A549 (cell line): ENCODE measurements at regions not wholly inside any gene's neighbourhood (a gene's known extent, or its start where the extent isn't known, plus 50 kb on each side); places are given as distances from the start of the nearest gene placed in this dataset.

ENCODE experiments used
- ATAC-seq, 2 experiments: fragments of 200-7000 bp in 1 of 2; fragments of >200 bp in 1 of 2; cut with Nextera tagmentation in 1 of 2; cut with Tn5 transposase in 1 of 2; 3 replicates each; pipeline versions ENCODE4 v1.8.0 to v1.9.1; 2018 to 2020; ENCODE audit warnings: mild to moderate bottlenecking in 1 of 2, moderate library complexity in 1 of 2
- CTCF ChIA-PET: fragments of 300-600 bp; sonication (Branson Sonifier 250); formaldehyde crosslinking; extraction: SDS; loops from one replicate; lab custom pipeline; 2021; ENCODE audit warnings: antibody characterized with exemption, inconsistent platforms; lab: Yijun Ruan, JAX
- POLR2A ChIA-PET: fragments of 350-600 bp; formaldehyde crosslinking; extraction: SDS; loops from one replicate; lab custom pipeline; 2021; ENCODE audit warnings: antibody characterized with exemption, inconsistent platforms; lab: Yijun Ruan, JAX
- DNase-seq, 2 experiments: peaks; one replicate each; pipeline versions ENCODE4 v3.0.0 to v3.0.0-alpha.2; 2011 to 2016; ENCODE audit warnings: low read depth in 1 of 2, low spot score in 1 of 2
- FAIRE-seq: peaks from 2 replicates; lab custom pipeline; 2011; peaks lifted over from hg19 to GRCh38; lab: Jason Lieb, UNC
- H3K27ac ChIP-seq, 2 experiments: fragments of >200 bp; sonication (Bioruptor Twin); formaldehyde crosslinking; 3 replicates each; pipeline ENCODE4 v1.5.1; 2016 to 2017
- H3K4me1 ChIP-seq: fragments of >200 bp; sonication (Bioruptor Twin); formaldehyde crosslinking; 3 replicates; pipeline ENCODE4 v1.6.1; 2016
- H3K4me2 ChIP-seq: fragments of >200 bp; sonication (Bioruptor Twin); formaldehyde crosslinking; 3 replicates; pipeline ENCODE4 v1.6.1; 2016
- H3K4me3 ChIP-seq: fragments of >200 bp; sonication (Bioruptor Twin); formaldehyde crosslinking; 3 replicates; pipeline ENCODE4 v1.5.1; 2016
- H3K9me3 ChIP-seq: fragments of >200 bp; sonication (Bioruptor Twin); formaldehyde crosslinking; 3 replicates; pipeline ENCODE4 v1.6.1; 2016
- BHLHE40 ChIP-seq: IDR thresholded peaks from 2 replicates; pipeline ENCODE4 v1.6.1; 2012; ENCODE audit warnings: low read depth, low read length, inconsistent platforms
- CBX8 ChIP-seq: fragments of 200-600 bp; sonication (generic); IDR thresholded peaks from 2 replicates; pipeline ENCODE4 v1.6.1; 2016
- ELK1 ChIP-seq: fragments of 150-350 bp; IDR thresholded peaks from 2 replicates; pipeline ENCODE4 v1.6.1; 2014; ENCODE audit warnings: low read depth, mild to moderate bottlenecking, low read length
- FOSL2 ChIP-seq, 2 experiments: fragments of 450-650 bp in 1 of 2; fragments of >200 bp in 1 of 2; sonication (Bioruptor Twin) in 1 of 2; formaldehyde crosslinking; IDR thresholded peaks; 2 replicates each; pipeline versions ENCODE4 v1.5.0 to v1.6.1; 2016 to 2020; ENCODE audit warnings: mild to moderate bottlenecking in 1 of 2, moderate library complexity in 1 of 2
- GATA3 ChIP-seq: IDR thresholded peaks from 2 replicates; pipeline ENCODE4 v1.6.1; 2012; ENCODE audit warnings: borderline replicate concordance
- HEYL ChIP-seq: fragments of 250-450 bp; sonication (Bioruptor Pico); IDR thresholded peaks from 2 replicates; pipeline ENCODE4 v1.8.0; 2021; ENCODE audit warnings: mild to moderate bottlenecking, moderate library complexity
- HOXA7 ChIP-seq: fragments of 250-450 bp; sonication (Bioruptor Pico); IDR thresholded peaks from 2 replicates; pipeline ENCODE4 v1.5.0; 2020; ENCODE audit warnings: mild to moderate bottlenecking, moderate library complexity
- KDM1A ChIP-seq: fragments of 200-600 bp; sonication (generic); IDR thresholded peaks from 2 replicates; pipeline ENCODE4 v1.6.1; 2016; ENCODE audit warnings: low read depth, mild to moderate bottlenecking
- KDM5A ChIP-seq: fragments of 200-600 bp; sonication (generic); IDR thresholded peaks from 2 replicates; pipeline ENCODE4 v1.6.1; 2016; ENCODE audit warnings: antibody characterized with exemption, mild to moderate bottlenecking
- MAFK ChIP-seq: fragments of 450-650 bp; IDR thresholded peaks from 2 replicates; pipeline ENCODE4 v1.6.1; 2014; ENCODE audit not compliant: partially characterized antibody
- MAZ ChIP-seq: fragments of 150-350 bp; IDR thresholded peaks from 2 replicates; pipeline ENCODE4 v1.6.1; 2014; ENCODE audit warnings: antibody characterized with exemption, low read depth, low read length, borderline replicate concordance
- MYC ChIP-seq: IDR thresholded peaks from 2 replicates; pipeline ENCODE4 v1.6.1; 2012; ENCODE audit warnings: mild to moderate bottlenecking, inconsistent platforms, low read length, improper control_type of control experiment, borderline replicate concordance
- NR3C1 ChIP-seq: fragments of >200 bp; sonication (Bioruptor Twin); formaldehyde crosslinking; IDR thresholded peaks from 3 replicates; pipeline ENCODE4 v1.6.1; 2017
- PHF8 ChIP-seq: fragments of 200-600 bp; sonication (generic); IDR thresholded peaks from 2 replicates; pipeline ENCODE4 v1.6.1; 2016; ENCODE audit warnings: low read depth, mild to moderate bottlenecking, antibody characterized with exemption, moderate library complexity, borderline replicate concordance
- RARB ChIP-seq: fragments of 250-450 bp; sonication (Bioruptor Pico); IDR thresholded peaks from 2 replicates; pipeline ENCODE4 v1.8.0; 2021; ENCODE audit warnings: mild to moderate bottlenecking, moderate library complexity
- SMC3 ChIP-seq: fragments of >200 bp; sonication (Bioruptor Twin); formaldehyde crosslinking; IDR thresholded peaks from 3 replicates; pipeline ENCODE4 v1.6.1; 2018; ENCODE audit warnings: inconsistent platforms
- USF2 ChIP-seq: fragments of 450-650 bp; IDR thresholded peaks from 2 replicates; pipeline ENCODE4 v1.6.1; 2014; ENCODE audit warnings: antibody characterized with exemption
- ZFP36 ChIP-seq: fragments of 450-650 bp; IDR thresholded peaks from 2 replicates; pipeline ENCODE4 v1.6.1; 2014; ENCODE audit warnings: borderline replicate concordance; ENCODE audit not compliant: partially characterized antibody
- ZNF302 ChIP-seq: fragments of 250-450 bp; sonication (Bioruptor Pico); IDR thresholded peaks from 2 replicates; pipeline ENCODE4 v1.9.0; 2021; ENCODE audit warnings: inconsistent platforms, mild to moderate bottlenecking, moderate library complexity
- WGBS: methylation state at CpG from one replicate; pipeline ENCODE4 v1.1.6; 2017; ENCODE audit errors: missing lambda C conversion rate; 5-methylcytosine and 5-hydroxymethylcytosine counted together
- TF ChIP-seq, protein P1 (sequence below): IDR thresholded peaks from 2 replicates; pipeline ENCODE4 v1.6.1; 2012; ENCODE audit warnings: low read depth, borderline replicate concordance

- ChIA-PET POLR2A (no interaction called here), CTCF (interaction anchor here (1.0 kb wide), 1 partner anchor 165 kb away, joined by 4 read pairs; no protein-coding TSS in a partner anchor)
- Histone ChIP-seq H3K9me3 (no peaks in the 10 kb centered on the region), H3K4me2 (peak overlapping the region; percentile 53), H3K4me3 (no peak overlapping the region), H3K4me1 (peaks cover 18% of the 10 kb centered on the region), H3K27ac (no peak overlapping the region)
- DNase-seq = peak in 1 of 2 experiments; percentile 25
- TF ChIP-seq KDM5A (no peak), NR3C1 (no peak), ELK1 (no peak), HEYL (CRISPR knock-in tag) (no peak), GATA3 (peak; percentile 32; the same call in 1 of the 2 replicates)
- WGBS = 34% methylated on average over 5 of the region's 5 CpGs
- no peak for FAIRE-seq
- ATAC-seq = peak; percentile 19 to 57; a peak in 3 of 6 replicates
These were observed 116.4 kb upstream of the SPDL1 start for GRCh38 chr5:169467041-169467771.

DNA sequence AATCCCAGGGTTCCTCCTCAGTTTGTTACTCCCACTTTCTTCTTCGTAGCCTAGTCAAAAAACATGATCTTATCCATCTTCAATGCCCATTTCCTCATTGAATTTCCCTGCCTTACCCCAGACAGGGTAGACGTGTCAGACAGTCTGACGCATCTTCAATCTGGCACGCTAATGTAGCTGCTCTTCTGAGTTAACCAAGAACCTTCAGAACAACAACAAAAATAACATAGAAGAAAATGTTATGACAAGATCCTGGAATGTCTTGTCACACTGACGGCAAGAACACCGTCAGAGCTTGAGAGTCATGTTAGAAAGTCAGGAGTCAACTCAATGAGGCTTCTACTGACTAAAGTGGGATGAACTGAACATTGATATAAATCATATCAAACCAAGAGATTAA lies 122.7 kb upstream of the SPDL1 start:
- no peak for DNase-seq
- H3K9me3 ChIP-seq = no peaks in the 10 kb centered on the region

GRCh38 chr5:169460123-169460522 lies 123.5 kb upstream of the SPDL1 start:
- Histone ChIP-seq H3K27ac (no peak overlapping the region), H3K4me1 (no peaks in the 10 kb centered on the region), H3K4me3 (no peak overlapping the region), H3K9me3 (no peaks in the 10 kb centered on the region), H3K4me2 (no peak overlapping the region)
- CTCF ChIA-PET = no interaction called here
- POLR2A ChIA-PET = no interaction called here
- no peak for TF ChIP-seq HOXA7 (CRISPR knock-in tag)
- peak; percentile 74 for TF ChIP-seq MAFK
- TF ChIP-seq BHLHE40 = no peak
- no peak for TF ChIP-seq SMC3
- TF ChIP-seq FOSL2 (IDR thresholded peaks at IDR 0.05) = no peak
- TF ChIP-seq FOSL2 (CRISPR knock-in tag; IDR thresholded peaks at IDR 0.05) = no peak
- no peak for TF ChIP-seq ZNF302 (CRISPR knock-in tag)
- 63% methylated on average over 1 of the region's 1 CpG for WGBS
- ATAC-seq (no peak), FAIRE-seq (no peak), DNase-seq (no peak)

More for the DNA sequence above, 122.7 kb upstream of the SPDL1 start:
- ChIA-PET CTCF (no interaction called here), POLR2A (no interaction called here)
- ATAC-seq (no peak), FAIRE-seq (no peak)
- 89% methylated on average over 6 of the region's 6 CpGs for WGBS
- Histone ChIP-seq H3K4me1 (no peaks in the 10 kb centered on the region), H3K27ac (no peak overlapping the region), H3K4me2 (no peak overlapping the region), H3K4me3 (no peak overlapping the region)
- TF ChIP-seq HOXA7 (CRISPR knock-in tag) (no peak), MYC (no peak), KDM1A (no peak), KDM5A (no peak), MAZ (no peak), RARB (no peak), USF2 (no peak), HEYL (CRISPR knock-in tag) (no peak), CBX8 (no peak), ZFP36 (no peak), PHF8 (no peak)
- TF ChIP-seq, protein P1, sequence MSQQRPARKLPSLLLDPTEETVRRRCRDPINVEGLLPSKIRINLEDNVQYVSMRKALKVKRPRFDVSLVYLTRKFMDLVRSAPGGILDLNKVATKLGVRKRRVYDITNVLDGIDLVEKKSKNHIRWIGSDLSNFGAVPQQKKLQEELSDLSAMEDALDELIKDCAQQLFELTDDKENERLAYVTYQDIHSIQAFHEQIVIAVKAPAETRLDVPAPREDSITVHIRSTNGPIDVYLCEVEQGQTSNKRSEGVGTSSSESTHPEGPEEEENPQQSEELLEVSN = no peak
